ENCODE measurements at regions not wholly inside any gene's neighbourhood (a gene's known extent, or its start where the extent isn't known, plus 50 kb on each side); places are given as distances from the start of the nearest gene placed in this dataset.
"Not testable (repeated sequence)": the region's sequence is repeated elsewhere in the genome, so short reads cannot be mapped to it uniquely, and the experiment has no call there.

GRCh38 chr9:110029429-110029955 lies 178.5 kb downstream of the C9orf152 start:
- DNase-seq: no peak

- DNase-seq: no peak
Measured at GRCh38 chr9:110029956-110030480, 177.9 kb downstream of the C9orf152 start.

DNA sequence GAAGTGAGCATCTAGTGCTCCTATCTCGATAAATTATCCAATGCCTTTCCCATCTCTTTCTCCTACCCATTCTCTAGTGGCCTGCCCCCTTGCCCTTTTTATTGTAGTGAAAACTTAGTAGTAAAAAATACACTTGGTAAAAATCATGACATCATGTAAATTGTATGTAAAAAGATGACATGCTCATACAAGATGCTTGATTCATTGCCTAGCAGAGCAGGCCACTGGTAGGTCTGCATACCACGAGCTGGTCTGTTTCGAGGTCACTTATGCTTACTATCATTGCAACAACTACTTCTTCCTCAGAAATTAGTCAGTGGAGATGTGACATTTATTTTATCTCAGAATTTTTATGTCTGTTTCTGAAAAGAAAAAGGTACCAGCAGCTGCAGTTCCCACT lies 177.3 kb downstream of the C9orf152 start:
- no peak for DNase-seq

DNA sequence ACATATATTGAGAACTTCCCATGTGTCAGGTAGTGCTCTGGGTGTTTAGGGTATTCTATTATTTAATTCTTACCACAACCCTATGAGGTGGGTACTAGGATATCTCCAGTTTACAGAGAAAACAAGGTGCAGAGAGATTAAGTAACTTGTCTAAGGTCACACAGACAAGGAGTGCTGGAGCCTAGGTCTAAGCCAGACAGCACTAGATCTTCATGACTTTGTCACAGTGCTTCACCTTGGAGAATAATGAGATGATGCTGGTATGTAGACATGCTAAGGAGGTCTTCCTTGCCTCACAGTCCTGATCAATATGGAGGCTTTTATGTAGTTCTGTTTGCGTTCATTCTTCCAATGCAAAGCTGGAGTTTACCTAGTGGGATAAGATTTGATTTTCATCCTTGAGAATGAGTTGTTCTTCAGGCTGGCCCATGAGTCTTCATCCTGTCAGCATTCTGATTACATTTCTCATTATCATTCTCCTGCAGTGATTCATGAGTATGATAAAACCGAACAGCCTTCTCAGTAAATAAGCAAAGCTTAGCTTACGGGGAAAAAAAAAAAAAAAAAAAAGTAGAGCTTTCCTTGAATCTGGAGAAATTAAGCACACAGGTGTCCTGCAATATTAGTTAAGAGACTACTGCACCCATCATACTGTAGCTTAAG lies 176.3 kb downstream of the C9orf152 start:
- DNase-seq: no peak

- DNase-seq: not testable (repeated sequence)
Measured at GRCh38 chr9:110032532-110032931, 175.4 kb downstream of the C9orf152 start.

DNA sequence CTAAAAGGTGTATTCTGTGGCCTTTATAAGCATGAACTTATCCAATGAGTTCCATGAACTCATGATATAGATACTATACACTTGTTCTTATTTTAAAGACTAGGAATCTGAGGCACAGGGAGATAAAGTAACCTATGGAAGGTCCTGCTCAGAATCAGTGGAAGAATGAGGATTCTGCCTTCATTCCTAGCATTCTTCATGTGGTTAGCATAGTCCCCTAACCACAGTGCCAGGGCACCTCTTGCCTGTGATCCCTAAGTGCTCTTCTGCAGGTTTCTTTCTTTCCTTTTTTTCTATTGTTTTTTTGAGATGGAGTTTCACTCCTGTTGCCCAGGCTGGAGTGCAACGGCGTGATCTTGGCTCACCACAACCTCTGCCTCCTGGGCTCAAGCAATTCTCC lies 174.1 kb downstream of the C9orf152 start:
- no peak for DNase-seq

DNA sequence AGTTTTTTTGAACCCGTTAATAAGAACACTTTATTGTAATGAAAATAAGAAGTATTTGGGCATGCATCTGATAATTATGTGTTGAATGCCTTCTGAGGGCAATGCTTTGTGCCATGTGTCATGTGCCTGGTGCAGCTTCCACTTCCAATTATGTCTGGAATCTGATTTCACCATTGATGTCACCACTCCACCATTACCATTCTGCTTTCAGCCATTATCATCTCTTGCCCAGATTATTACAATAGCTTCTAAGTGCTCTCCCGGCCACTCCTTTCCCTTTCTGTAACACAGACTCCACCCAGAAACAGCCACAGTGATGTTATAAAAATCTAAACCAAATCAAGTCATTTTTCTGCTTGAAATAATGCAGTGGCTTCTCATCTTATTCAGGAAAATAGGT lies 171.7 kb downstream of the C9orf152 start:
- DNase-seq: no peak

DNA sequence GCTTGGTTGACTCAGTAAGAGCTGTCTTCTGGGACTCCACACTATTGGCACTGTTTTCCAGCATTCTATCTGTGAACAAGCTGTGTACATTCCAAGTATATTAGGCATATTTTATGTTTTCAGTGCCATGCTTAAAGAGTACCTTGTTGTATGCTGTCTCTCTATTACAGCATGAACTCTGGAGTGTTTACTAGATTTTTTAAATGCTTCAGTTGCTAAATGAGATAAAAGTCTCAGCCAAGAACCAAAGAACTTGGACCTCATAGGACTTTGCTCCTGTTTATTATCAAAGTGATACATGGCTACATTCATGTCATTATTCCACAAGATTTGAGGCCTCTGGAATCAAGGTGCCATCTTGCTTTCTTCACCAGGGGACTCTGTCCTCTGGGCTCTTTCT lies 167.2 kb downstream of the C9orf152 start:
- DNase-seq: no peak

GRCh38 chr9:110041452-110041851 lies 166.5 kb downstream of the C9orf152 start:
- DNase-seq: no peak

DNA sequence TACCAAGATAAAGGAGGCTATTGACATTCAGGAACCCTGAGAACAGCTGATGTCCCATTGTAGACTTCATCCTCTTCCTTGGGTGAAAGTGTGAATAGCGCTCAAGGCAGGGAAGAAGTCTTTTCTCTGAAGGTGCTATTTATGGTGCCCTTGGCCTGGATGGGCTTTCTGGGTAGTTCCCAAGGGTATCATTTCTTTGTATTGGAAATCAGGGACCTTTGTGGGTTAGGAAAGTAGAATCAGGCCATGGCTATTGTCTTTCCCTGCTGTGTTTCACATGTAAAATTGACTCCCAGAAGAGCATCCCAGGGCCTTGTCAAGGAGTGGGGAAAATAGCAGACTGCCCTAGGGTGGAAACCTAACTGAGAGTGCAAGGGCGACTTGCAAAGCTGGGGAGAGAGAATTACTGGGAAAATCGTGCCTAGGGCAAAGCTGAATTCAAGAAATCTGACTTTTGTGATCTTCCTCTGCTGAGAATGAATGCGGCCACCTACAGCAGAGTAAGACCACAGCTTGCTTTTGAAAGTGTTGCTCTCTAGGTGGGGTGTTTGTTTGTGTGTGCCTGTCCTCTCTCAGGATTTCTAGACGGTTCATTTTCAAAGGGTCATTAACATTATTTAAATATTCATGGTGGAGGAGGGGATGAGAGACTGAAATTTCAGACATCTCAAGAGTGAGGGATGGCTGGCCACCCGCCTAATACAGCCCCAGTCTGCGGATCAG lies 160.6 kb downstream of the C9orf152 start:
- DNase-seq: no peak

- DNase-seq: no peak
Measured at GRCh38 chr9:110047955-110048402, 160.0 kb downstream of the C9orf152 start.

DNA sequence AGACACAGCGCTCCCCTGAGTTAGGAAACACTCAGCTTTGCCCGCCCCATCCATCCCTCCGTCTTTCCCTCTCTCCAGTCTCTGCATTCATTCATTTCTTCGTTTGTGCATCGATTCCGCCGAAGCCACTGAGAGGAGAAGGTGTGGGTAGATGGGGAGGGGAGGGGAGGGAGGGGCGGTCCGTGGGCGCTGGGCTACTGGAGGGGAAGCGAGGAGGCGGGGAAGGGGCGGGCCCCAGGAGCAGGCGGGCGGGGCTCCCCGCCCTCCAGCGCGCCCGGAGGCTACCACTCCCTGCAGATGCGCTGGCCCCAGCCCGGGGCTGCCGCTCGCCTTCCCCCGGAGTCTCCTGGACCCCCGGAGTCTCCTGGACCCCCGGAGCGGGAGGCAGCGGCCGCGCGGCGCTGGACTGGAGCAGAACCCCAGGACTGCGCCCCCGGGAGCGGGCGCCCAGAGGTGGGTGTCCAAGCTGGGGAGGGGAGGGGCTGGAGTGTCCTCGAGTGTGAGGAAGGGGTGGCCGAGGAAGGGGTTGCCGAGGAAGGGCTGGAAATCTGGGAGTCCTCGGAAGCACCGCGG lies 159.5 kb downstream of the C9orf152 start:
- peak; percentile 92 for DNase-seq

DNA sequence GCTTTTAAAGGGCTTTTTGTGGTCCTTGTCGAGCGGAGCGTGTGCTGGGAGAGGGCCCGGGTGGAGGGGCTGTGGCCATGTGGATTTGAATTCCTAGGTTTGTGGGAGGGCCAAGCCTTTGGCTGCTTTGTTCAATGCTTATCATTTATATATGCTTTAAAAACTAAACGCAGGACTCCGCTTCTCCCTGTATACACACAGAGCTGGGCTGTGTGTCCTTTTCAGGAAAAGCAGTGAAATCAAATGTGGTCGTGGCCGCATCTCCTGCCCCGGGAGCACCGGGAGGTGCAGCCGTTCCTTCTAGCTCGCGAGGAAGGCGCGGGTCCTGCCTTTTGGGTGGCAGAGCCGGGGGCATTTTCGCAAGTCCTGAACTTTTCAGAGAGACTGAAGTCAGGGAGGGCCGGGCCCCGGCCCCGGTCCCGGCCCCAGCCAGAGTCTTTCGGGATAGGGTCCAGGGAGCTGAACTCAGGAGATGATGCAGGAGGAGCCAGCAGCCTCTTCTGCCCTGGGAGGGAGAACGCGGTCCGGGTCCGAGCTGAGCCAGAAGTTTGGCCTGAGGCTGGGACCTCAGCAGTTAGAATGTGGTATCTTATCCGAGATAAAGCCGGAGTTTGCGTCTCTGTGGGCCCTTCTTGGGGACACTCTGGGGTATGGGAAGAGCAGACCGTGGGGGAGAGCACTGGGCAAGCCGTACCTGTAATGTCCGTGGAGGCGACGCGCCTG lies 158.8 kb downstream of the C9orf152 start:
- DNase-seq: peak; percentile 72

DNA sequence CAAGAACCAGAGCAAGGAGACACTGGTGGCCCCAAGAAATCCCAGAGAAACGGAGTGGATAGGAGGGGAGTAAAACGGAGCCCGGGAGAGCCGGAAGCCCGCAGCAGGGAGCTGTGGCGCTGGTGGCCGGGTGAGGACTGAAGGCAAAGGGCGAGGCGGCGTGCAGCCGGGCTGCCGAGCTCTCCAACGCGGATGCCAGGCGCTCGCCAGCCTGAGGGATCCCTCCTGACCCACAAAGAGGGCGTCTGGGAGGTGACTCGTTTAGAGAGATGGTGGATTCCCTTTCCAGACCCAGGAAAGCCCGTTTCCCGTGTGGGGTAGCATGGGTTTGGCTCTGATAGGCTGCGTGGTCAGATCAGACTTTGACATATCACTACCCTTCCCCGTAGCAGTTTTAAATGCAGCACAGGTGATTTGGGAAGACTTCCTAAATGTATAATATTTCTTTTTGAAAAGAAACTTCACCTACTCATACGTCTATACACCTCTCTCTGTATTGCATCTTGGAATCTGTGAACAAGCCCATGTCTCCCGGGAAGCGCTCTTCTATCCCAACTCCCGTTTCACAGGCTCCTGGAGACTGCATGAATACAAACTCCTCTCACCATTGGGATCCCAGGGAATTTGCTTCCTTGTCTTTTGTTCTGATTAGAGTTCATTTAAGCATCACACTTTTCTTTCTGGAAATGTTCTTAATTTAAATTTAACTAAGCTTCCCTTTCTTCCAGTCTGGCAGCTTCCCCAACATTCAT lies 158.1 kb downstream of the C9orf152 start:
- DNase-seq: peak; percentile 67

GRCh38 chr9:110050925-110051355 lies 157.0 kb downstream of the C9orf152 start:
- DNase-seq: no peak

DNA sequence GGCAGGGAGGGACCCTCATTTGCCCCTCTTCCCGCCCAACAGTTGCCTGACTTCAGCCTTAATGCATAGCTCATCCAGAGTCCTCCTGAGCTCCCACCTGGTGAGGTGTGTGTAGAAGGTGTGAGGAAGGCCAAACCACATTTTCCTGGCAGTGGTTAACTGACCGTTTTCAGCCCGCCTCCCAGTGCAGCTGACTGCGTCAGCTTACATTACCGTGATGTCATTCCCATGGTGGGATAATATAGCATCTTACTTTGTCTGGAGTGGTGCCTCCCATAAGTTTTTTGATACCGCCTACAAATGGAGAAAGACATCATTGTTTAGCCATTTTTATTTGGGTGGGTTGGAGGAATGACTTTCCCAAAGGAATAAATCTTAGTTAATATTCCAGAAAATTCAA lies 151.9 kb downstream of the C9orf152 start:
- DNase-seq: no peak

DNA sequence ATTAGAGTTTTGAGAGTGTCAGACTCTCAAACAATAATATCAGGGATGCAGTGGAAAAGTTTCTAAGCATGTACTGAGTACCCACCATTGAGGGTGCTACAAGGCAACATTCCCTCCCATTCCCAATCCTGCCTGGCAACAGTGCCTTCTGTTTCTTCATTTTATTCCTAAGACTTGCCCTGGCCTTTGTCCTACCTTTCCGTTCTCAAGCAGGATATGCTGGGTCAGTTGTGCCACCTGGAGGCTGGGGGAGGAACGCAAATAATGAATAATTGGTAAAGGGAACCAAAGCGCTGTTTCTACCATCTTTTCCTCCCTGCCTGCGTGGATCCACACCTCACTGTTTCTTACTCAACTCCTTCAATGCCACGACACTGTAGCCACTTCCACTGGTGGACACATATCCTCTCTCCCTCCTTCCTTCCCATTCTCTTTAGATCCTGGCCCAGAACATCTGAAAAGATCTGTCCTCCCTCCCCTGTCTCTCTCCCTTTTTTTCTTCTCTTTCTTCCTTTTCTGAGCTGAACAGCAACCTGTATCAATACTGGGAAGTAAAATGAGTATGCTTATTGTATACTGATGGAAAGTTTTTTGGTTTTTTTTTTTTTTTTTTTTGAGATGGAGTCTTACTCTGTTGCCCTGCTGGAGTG lies 149.5 kb downstream of the C9orf152 start:
- DNase-seq: peak; percentile 80

- no peak for DNase-seq
Measured at GRCh38 chr9:110059461-110059860, 148.5 kb downstream of the C9orf152 start.

DNA sequence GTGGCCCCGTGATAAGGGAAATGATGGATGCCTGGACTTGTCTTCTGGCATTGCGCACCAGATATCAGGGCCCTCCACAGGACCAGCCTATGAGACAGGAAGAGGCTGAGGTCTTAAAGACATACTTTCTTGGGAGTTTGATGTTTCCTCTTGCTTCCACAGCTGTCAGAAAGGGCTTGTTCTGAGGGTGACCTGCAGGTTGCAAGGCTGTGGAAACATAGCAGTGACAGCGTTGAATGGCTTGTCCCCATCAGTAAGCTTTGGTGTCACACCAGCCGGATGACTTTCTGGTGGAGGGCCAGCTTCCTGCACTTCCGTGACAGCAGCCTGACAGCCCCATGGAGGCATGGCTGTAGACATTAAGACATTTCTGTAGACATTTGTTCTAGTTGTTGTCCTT lies 143.2 kb downstream of the C9orf152 start:
- DNase-seq: no peak

DNA sequence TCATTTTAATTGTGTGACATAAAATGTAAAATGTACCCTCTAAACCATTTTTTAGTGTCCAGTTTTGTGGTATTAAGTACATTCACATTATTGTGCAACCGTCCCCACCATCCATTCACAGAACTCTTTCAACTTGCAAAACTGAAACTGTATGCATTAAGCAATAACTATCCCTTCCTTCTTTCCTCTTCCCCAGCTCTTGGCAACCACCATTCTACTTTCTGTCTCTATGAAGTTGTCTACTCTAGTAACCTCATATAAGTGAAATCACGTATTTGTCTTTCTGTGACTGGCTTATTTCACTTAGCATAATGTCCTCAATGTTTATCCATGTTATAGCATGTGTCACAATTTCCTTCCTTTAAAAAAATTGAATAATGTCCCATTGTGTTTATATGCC lies 142.4 kb downstream of the C9orf152 start:
- no peak for DNase-seq

GRCh38 chr9:110066929-110067716 lies 140.8 kb downstream of the C9orf152 start:
- DNase-seq: no peak

Measured in activated effector memory CD4-positive, alpha-beta T cell treated with anti-CD3 and anti-CD28 coated beads, Interleukin-2, amount 50 U/mL, for 16 hours (primary cell).